ENCODE measurements at regions not wholly inside any gene's neighbourhood (a gene's known extent, or its start where the extent isn't known, plus 50 kb on each side); places are given as distances from the start of the nearest gene placed in this dataset.

GRCh38 chr2:67564076-67564475, 166.9 kb downstream of the ETAA1 start:
- Histone ChIP-seq H3K4me3 (no peak overlapping the region), H3K9me3 (replicated peaks in 1 of 11) (no peaks in the 10 kb centered on the region), H3K4me1 (peaks cover 0 to 14% (median 0%) of the 10 kb centered on the region in 10 experiments; a peak in 5 of 20 replicates), H3K36me3 (no peaks in the 10 kb centered on the region), H3K9ac (no peak overlapping the region), H4K20me1 (no peaks in the 10 kb centered on the region), H3K4me2 (no peak overlapping the region), H3K27ac (no peak overlapping the region), H3K27me3 (no peaks in the 10 kb centered on the region)
- no peak for TF ChIP-seq Cebpa-rat (IDR thresholded peaks at IDR 0.05)

- Histone ChIP-seq H3K4me1 (peaks cover 0 to 14% (median 0%) of the 10 kb centered on the region in 10 experiments; a peak in 5 of 20 replicates), H3K9ac (no peak overlapping the region), H3K27ac (no peak overlapping the region), H3K27me3 (no peaks in the 10 kb centered on the region), H3K4me2 (no peak overlapping the region), H3K4me3 (no peak overlapping the region), H4K20me1 (no peaks in the 10 kb centered on the region), H3K9me3 (replicated peaks in 1 of 11) (no peaks in the 10 kb centered on the region), H3K36me3 (no peaks in the 10 kb centered on the region)
- TF ChIP-seq Cebpa-rat (IDR thresholded peaks at IDR 0.05), result no peak
Measured at GRCh38 chr2:67564626-67565025, 167.5 kb downstream of the ETAA1 start.

GRCh38 chr2:67565262-67565661, 168.1 kb downstream of the ETAA1 start:
- Histone ChIP-seq H3K27ac (no peak overlapping the region), H3K4me1 (peaks cover 0 to 14% (median 0%) of the 10 kb centered on the region in 10 experiments; a peak in 5 of 20 replicates), H3K27me3 (no peaks in the 10 kb centered on the region), H3K4me2 (peak overlapping the region in 2 of 11 experiments; percentile 4 to 17; a peak in 2 of 22 replicates), H4K20me1 (no peaks in the 10 kb centered on the region), H3K9me3 (replicated peaks in 1 of 11) (no peaks in the 10 kb centered on the region), H3K36me3 (no peaks in the 10 kb centered on the region), H3K4me3 (no peak overlapping the region), H3K9ac (no peak overlapping the region)
- TF ChIP-seq Cebpa-rat (IDR thresholded peaks at IDR 0.05), result no peak

- Histone ChIP-seq H3K4me2 (peak overlapping the region in 2 of 11 experiments; percentile 4 to 17; a peak in 3 of 22 replicates), H4K20me1 (no peaks in the 10 kb centered on the region), H3K36me3 (no peaks in the 10 kb centered on the region), H3K27me3 (no peaks in the 10 kb centered on the region), H3K27ac (no peak overlapping the region), H3K4me1 (peaks cover 0 to 14% (median 0%) of the 10 kb centered on the region in 10 experiments; a peak in 5 of 20 replicates), H3K9ac (no peak overlapping the region), H3K4me3 (no peak overlapping the region), H3K9me3 (replicated peaks in 1 of 11) (no peaks in the 10 kb centered on the region)
- no peak for TF ChIP-seq Cebpa-rat (IDR thresholded peaks at IDR 0.05)
Measured at GRCh38 chr2:67565761-67566160, 168.6 kb downstream of the ETAA1 start.

GRCh38 chr2:67566285-67566684, 169.2 kb downstream of the ETAA1 start:
- H3K4me3 ChIP-seq, result no peak overlapping the region
- no peak overlapping the region for H3K27ac ChIP-seq
- no peaks in the 10 kb centered on the region for H3K9me3 ChIP-seq (replicated peaks in 1 of 11)
- H3K9ac ChIP-seq, result no peak overlapping the region
- H3K4me2 ChIP-seq, result peak overlapping the region in 2 of 11 experiments; percentile 4 to 17; a peak in 3 of 22 replicates
- H3K4me1 ChIP-seq, result peaks cover 0 to 14% (median 0%) of the 10 kb centered on the region in 10 experiments; a peak in 5 of 20 replicates
- TF ChIP-seq Cebpa-rat (IDR thresholded peaks at IDR 0.05), result no peak
- H4K20me1 ChIP-seq, result no peaks in the 10 kb centered on the region
- H3K27me3 ChIP-seq, result no peaks in the 10 kb centered on the region
- H3K36me3 ChIP-seq, result no peaks in the 10 kb centered on the region

- no peak for TF ChIP-seq Cebpa-rat (IDR thresholded peaks at IDR 0.05)
- Histone ChIP-seq H3K27ac (no peak overlapping the region), H3K4me3 (no peak overlapping the region), H3K4me1 (peaks cover 0 to 14% (median 0%) of the 10 kb centered on the region in 10 experiments; a peak in 5 of 20 replicates), H3K4me2 (no peak overlapping the region), H3K36me3 (no peaks in the 10 kb centered on the region), H3K27me3 (no peaks in the 10 kb centered on the region), H3K9me3 (replicated peaks in 1 of 11) (no peaks in the 10 kb centered on the region), H3K9ac (no peak overlapping the region), H4K20me1 (no peaks in the 10 kb centered on the region)
Measured at GRCh38 chr2:67566958-67567635, 170.0 kb downstream of the ETAA1 start.

GRCh38 chr2:67567886-67568285, 170.8 kb downstream of the ETAA1 start:
- H3K9ac ChIP-seq, result no peak overlapping the region
- H3K4me2 ChIP-seq, result no peak overlapping the region
- no peaks in the 10 kb centered on the region for H3K9me3 ChIP-seq (replicated peaks in 1 of 11)
- H3K4me3 ChIP-seq, result no peak overlapping the region
- H3K27ac ChIP-seq, result no peak overlapping the region
- TF ChIP-seq Cebpa-rat (IDR thresholded peaks at IDR 0.05), result no peak
- no peaks in the 10 kb centered on the region for H3K36me3 ChIP-seq
- no peaks in the 10 kb centered on the region for H4K20me1 ChIP-seq
- peaks cover 0 to 14% (median 0%) of the 10 kb centered on the region in 10 experiments; a peak in 5 of 20 replicates for H3K4me1 ChIP-seq
- no peaks in the 10 kb centered on the region for H3K27me3 ChIP-seq

- H3K27me3 ChIP-seq, result no peaks in the 10 kb centered on the region
- no peaks in the 10 kb centered on the region for H4K20me1 ChIP-seq
- H3K4me3 ChIP-seq, result no peak overlapping the region
- no peak for TF ChIP-seq Cebpa-rat (IDR thresholded peaks at IDR 0.05)
- no peak overlapping the region for H3K9ac ChIP-seq
- no peaks in the 10 kb centered on the region for H3K36me3 ChIP-seq
- peaks cover 0 to 9% (median 0%) of the 10 kb centered on the region in 10 experiments; a peak in 5 of 20 replicates for H3K4me1 ChIP-seq
- no peak overlapping the region for H3K4me2 ChIP-seq
- H3K9me3 ChIP-seq (replicated peaks in 1 of 11), result no peaks in the 10 kb centered on the region
- no peak overlapping the region for H3K27ac ChIP-seq
Measured at GRCh38 chr2:67570611-67571010, 173.5 kb downstream of the ETAA1 start.

- Histone ChIP-seq H3K4me3 (no peak overlapping the region), H3K27ac (no peak overlapping the region), H3K9me3 (replicated peaks in 1 of 11) (no peaks in the 10 kb centered on the region), H3K36me3 (no peaks in the 10 kb centered on the region), H3K27me3 (no peaks in the 10 kb centered on the region), H3K4me1 (no peaks in the 10 kb centered on the region), H3K4me2 (no peak overlapping the region), H4K20me1 (no peaks in the 10 kb centered on the region), H3K9ac (no peak overlapping the region)
- TF ChIP-seq Cebpa-rat (IDR thresholded peaks at IDR 0.05), result no peak
Measured at GRCh38 chr2:67571785-67572718, 174.9 kb downstream of the ETAA1 start.
